Kidney glomerular epithelial cell (primary cell): ENCODE measurements at regions not wholly inside any gene's neighbourhood (a gene's known extent, or its start where the extent isn't known, plus 50 kb on each side); places are given as distances from the start of the nearest gene placed in this dataset.
"Not testable (repeated sequence)": the region's sequence is repeated elsewhere in the genome, so short reads cannot be mapped to it uniquely, and the experiment has no call there.

Experiments
- DNase-seq: peaks from one replicate; lab custom pipeline; 2025; lab: John Stamatoyannopoulos, UW

- no peak for DNase-seq
Measured at GRCh38 chr14:61160798-61161197, 120.3 kb downstream of the TMEM30B start.

GRCh38 chr14:61154641-61155040 lies 126.5 kb downstream of the TMEM30B start:
- DNase-seq, result no peak

GRCh38 chr14:61153914-61154545 lies 127.1 kb downstream of the TMEM30B start:
- no peak for DNase-seq

GRCh38 chr14:61153431-61153830 lies 127.7 kb downstream of the TMEM30B start:
- DNase-seq, result peak; percentile 35

- DNase-seq, result peak; percentile 32
Measured at GRCh38 chr14:61152851-61153364, 128.2 kb downstream of the TMEM30B start.

- DNase-seq, result no peak
Measured at GRCh38 chr14:61151251-61151650, 129.9 kb downstream of the TMEM30B start.

GRCh38 chr14:61150851-61151250 lies 130.3 kb downstream of the TMEM30B start:
- DNase-seq, result no peak

- no peak for DNase-seq
Measured at GRCh38 chr14:61149896-61150295, 131.2 kb downstream of the TMEM30B start.

- DNase-seq, result no peak
Measured at GRCh38 chr14:61148742-61149350, 132.3 kb downstream of the TMEM30B start.

GRCh38 chr14:61147831-61148549 lies 133.1 kb downstream of the TMEM30B start:
- peak; percentile 72 for DNase-seq

GRCh38 chr14:61147381-61147821 lies 133.7 kb downstream of the TMEM30B start:
- DNase-seq, result no peak

- DNase-seq, result no peak
Measured at GRCh38 chr14:61146899-61147298, 134.2 kb downstream of the TMEM30B start.

- no peak for DNase-seq
Measured at GRCh38 chr14:61145903-61146481, 135.1 kb downstream of the TMEM30B start.

- peak; percentile 77 for DNase-seq
Measured at GRCh38 chr14:61145034-61145902, 135.9 kb downstream of the TMEM30B start.

- DNase-seq, result not testable (repeated sequence)
Measured at GRCh38 chr14:61144117-61145033, 136.8 kb downstream of the TMEM30B start.

- peak; percentile 15 for DNase-seq
Measured at GRCh38 chr14:61140872-61141271, 140.3 kb downstream of the TMEM30B start.

GRCh38 chr14:61140271-61140670 lies 140.9 kb downstream of the TMEM30B start:
- no peak for DNase-seq

- DNase-seq, result no peak
Measured at GRCh38 chr14:61139006-61139599, 142.0 kb downstream of the TMEM30B start.

GRCh38 chr14:61132894-61133293 lies 148.2 kb downstream of the TMEM30B start:
- no peak for DNase-seq

- DNase-seq, result no peak
Measured at GRCh38 chr14:61132336-61132735, 148.8 kb downstream of the TMEM30B start.
